ENCODE measurements at regions not wholly inside any gene's neighbourhood (a gene's known extent, or its start where the extent isn't known, plus 50 kb on each side); places are given as distances from the start of the nearest gene placed in this dataset.

GRCh38 chr9:87306006-87306405, 191.7 kb upstream of the DAPK1 start:
- ChIA-PET POLR2A (ENCODE audit: partially characterized antibody) (no interaction called here), CTCF (ENCODE audit: partially characterized antibody) (interaction anchor here (1.9 kb wide), 1 partner anchor 16 kb away, joined by 5 read pairs; no protein-coding TSS in a partner anchor)
- Histone ChIP-seq H3K4me2 (ENCODE audit: insufficient read depth in 1 of 2, low read depth in 2 of 2, low read length in 2 of 2) (no peak overlapping the region), H3K4me1 (replicated peaks in 1 of 4; ENCODE audit: control insufficient read depth in 3 of 4, insufficient read depth in 4 of 4, low read length in 3 of 4) (no peaks in the 10 kb centered on the region), H3K23me2 (ENCODE audit: low read depth, low read length) (no peaks in the 10 kb centered on the region), H2AFZ (ENCODE audit: low read length) (no peak overlapping the region), H3K56ac (replicated peaks; ENCODE audit: insufficient read length, low read depth, low read length) (no peak overlapping the region), H2BK5ac (ENCODE audit: low read depth, low read length) (no peak overlapping the region), H3K79me2 (ENCODE audit: control insufficient read depth in 1 of 2, insufficient read depth in 2 of 2, low read length in 2 of 2) (no peaks in the 10 kb centered on the region), H4K91ac (replicated peaks; ENCODE audit: insufficient read length, low read length) (no peak overlapping the region), H2BK20ac (ENCODE audit: low read length) (no peak overlapping the region), H3K23ac (ENCODE audit: insufficient read length) (no peak overlapping the region), H4K5ac (ENCODE audit: insufficient read length, low read depth, low read length) (no peak overlapping the region), H3K27me3 (replicated peaks in 1 of 4; ENCODE audit: control insufficient read depth in 3 of 4, extremely low read depth in 1 of 4, insufficient read depth in 3 of 4, low read length in 3 of 4) (no peaks in the 10 kb centered on the region; a peak in 1 of 7 replicates), H3K36me3 (ENCODE audit: control insufficient read depth in 2 of 4, insufficient read depth in 4 of 4, low read length in 3 of 4) (no peaks in the 10 kb centered on the region), H3K4me3 (ENCODE audit: extremely low read depth in 1 of 4, insufficient read depth in 2 of 4, low read depth in 3 of 4, low read length in 4 of 4) (no peak overlapping the region), H2BK120ac (replicated peaks; ENCODE audit: low read depth, low read length) (no peak overlapping the region), H3K27ac (ENCODE audit: low read depth, low read length) (no peak overlapping the region), H2AK5ac (ENCODE audit: low read depth, low read length) (no peak overlapping the region), H3K9ac (replicated peaks in 1 of 4; ENCODE audit: extremely low read depth in 1 of 4, low read depth in 3 of 4, low read length in 3 of 4) (no peak overlapping the region), H3K14ac (ENCODE audit: insufficient read length) (no peak overlapping the region), H3K4ac (replicated peaks; ENCODE audit: insufficient read length, low read depth, low read length) (no peak overlapping the region), H3K18ac (ENCODE audit: extremely low read depth, low read length) (no peak overlapping the region), H2BK15ac (ENCODE audit: low read length) (no peak overlapping the region), H2BK12ac (ENCODE audit: low read depth, low read length) (no peak overlapping the region), H3K9me3 (ENCODE audit: insufficient read depth in 2 of 2, low read depth in 1 of 2, low read length in 1 of 2) (no peaks in the 10 kb centered on the region), H4K20me1 (replicated peaks in 1 of 2; ENCODE audit: control insufficient read depth in 1 of 2, insufficient read depth in 2 of 2, low read length in 2 of 2) (no peaks in the 10 kb centered on the region), H3K79me1 (ENCODE audit: low read depth, low read length) (no peaks in the 10 kb centered on the region), H4K8ac (ENCODE audit: extremely low read depth, insufficient read depth, low read length) (no peak overlapping the region)
- no peak for DNase-seq (ENCODE audit: low read depth in 1 of 2, low spot score in 2 of 2)
- 96% methylated on average over 3 of the region's 3 CpGs; no CpG with 5 or more reads in 1 of the 2 experiments for WGBS, 2 experiments (ENCODE audit: extremely low coverage in 1 of 2, insufficient coverage in 1 of 2, insufficient read length in 1 of 2, insufficient replicate concordance in 2 of 2, low coverage in 1 of 2, low lambda C conversion rate in 2 of 2, missing lambda C conversion rate in 1 of 2)
- TF ChIP-seq EP300 (IDR thresholded peaks at IDR 0.05; ENCODE audit: borderline replicate concordance in 1 of 2, low read depth in 2 of 2, low read length in 2 of 2) (no peak), GABPA (IDR thresholded peaks at IDR 0.05; ENCODE audit: borderline replicate concordance, insufficient read depth, low read length) (no peak), POU5F1 (IDR thresholded peaks at IDR 0.05; ENCODE audit: low read depth, low read length) (no peak), SIX5 (IDR thresholded peaks at IDR 0.05; ENCODE audit: low read depth, low read length) (no peak)
- FAIRE-seq = no peak
